GM21515 (cell line): ENCODE measurements at regions not wholly inside any gene's neighbourhood (a gene's known extent, or its start where the extent isn't known, plus 50 kb on each side); places are given as distances from the start of the nearest gene placed in this dataset.

Source experiments
- ATAC-seq: cut with Tn5 transposase; IDR thresholded peaks from one replicate; pipeline ENCODE4 v1.9.1; 2021; ENCODE audit not compliant: unreplicated experiment

DNA sequence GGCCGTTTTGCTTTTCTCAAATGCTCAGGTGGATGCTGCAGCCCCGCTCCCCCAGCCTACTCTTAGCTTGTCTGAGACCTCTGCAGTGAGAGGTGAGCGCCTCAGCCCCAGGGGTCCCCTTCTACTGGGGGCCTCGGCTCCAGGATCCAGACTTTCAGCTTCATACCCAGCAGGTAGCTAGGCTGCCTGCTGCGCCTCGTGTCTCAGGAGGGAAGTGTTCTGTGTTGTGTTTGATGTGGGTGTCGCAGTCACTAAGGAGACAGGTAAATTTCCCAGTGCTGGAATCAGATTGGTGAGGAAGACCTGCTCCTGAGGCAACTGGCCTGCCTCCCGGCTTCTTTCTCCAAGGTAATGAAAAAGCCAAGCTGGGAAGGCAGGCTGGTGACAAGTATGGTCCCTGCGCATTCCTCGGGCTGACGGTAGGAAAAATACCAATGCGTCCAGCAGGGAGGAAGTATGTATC, 604.0 kb upstream of the SALL1 start:
- no peak for ATAC-seq

DNA sequence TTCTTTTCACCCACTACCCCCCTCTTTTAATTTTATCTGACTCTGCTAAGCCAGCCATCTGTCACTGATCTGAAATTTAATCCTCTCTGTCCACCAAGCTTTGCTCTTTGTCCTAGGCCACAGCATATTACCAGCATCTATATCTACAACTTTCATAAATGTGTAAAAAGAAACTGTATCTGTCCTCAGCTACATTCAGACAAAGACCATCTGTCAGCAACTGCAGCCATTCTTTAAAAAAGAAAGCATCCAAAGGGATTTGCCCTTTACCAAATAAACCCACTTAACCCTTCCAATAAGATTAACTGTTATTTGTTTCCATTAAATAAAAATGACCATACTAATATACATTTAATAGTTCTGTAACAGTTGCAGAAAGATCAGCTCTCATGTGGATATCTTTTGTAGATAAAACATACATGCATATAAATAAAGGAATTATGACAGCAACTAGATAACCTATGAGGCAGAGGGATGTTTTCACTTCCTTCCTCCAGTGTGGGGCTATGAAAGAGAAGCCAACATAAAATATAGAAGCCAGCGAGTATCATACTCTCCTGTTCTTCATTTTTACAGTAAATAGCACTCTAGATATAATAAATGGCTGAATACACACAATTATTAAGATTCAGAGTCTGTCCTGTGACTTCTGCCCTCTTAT, 602.5 kb upstream of the SALL1 start:
- ATAC-seq: no peak

DNA sequence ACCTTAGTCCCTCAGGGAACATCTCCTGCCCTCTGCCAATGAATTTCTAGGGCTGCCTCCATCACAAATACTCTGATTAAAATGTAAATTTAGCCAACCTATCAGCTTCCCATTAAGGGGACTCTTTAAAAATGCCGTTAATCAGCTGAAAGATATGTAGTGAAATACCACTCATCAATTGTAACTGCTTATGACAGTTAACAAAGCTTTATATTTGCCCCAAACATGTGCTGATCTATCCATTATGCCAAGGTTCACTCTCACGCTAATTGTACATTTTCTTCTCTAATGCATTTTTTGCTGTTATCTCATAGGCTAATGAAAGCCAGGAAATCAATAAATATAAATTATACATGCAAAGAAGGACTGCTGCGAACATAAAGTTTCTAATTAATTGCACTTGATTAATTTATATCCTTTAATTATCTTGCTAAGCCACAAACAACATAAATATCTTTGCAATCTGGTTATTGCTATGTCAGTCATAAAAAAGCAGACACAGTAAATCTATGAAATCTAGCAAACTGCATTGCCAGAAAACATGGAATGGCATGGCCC, 601.4 kb upstream of the SALL1 start:
- ATAC-seq: no peak

DNA sequence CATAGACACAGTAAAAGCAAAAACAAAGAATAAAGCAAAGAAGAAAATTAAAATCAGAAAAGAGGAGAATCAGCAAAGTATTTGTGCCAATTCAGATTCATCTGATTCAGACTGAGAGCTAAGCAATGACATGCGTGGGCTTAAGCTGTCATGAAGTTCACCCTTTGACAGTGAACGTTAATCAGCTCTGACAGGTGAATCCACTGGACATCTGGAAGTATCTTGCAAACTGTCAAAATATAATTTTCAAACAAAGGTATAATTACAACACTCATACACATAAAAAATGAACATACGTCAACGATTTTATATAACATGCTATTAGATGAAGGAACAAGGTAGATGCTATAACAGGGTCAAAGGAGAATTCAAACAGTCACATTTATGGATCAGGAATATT, 596.3 kb upstream of the SALL1 start:
- no peak for ATAC-seq

DNA sequence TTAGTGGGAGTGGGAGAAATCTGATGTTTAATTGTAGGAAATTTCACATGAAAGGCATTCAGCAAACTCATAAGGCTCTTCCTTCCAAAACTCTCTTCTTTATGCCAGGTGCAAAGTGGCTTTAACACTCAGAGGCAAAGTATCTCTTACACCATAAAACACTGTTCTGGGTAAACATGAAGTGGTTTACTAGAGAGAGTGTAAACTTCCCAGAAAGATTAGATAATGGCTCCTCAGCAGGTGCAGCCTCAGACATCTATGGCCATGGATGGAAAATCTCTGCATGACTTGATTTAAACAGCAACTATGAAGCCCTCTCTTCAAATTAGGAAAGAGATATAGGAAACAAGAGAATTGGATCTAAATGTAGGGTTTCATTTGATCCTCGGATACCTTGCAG, 583.1 kb upstream of the SALL1 start:
- ATAC-seq: no peak

DNA sequence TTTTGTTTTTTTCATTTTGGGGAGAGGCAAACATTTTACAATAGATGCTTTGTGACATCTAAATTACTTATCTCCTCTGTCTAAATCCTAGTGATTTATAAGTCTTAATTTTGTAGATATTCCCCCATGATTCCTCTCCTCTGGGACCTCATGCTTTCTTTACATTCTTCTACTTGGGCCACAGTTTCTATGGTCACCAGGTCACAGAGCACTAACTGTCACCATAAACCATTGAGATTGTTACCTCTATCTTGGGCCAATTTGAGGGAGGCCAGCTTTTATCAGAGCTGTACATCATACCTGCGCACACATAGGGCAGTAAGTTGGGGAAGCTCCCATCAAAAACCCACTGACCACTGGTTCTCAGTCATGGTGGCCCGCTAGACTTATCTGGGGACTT, 582.1 kb upstream of the SALL1 start:
- no peak for ATAC-seq

DNA sequence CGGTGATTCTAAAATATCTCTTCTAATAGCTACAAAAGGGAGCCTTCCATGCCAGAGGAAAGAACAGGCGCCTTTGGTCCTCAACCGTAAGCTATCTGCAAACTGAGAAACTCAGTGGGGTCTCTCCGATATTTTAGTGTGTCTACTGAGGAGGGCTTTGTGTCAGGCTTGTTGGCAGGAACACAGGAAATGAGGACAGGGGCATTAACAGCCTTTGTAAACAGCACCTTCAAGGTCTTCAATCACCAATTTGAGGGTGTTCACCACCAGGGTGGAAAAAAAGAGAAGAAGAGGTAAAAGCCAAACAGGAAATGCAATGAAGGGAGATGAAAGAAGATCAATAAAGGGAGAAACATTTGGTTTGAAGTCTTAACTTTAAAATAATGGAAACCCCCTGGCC, 580.1 kb upstream of the SALL1 start:
- ATAC-seq: no peak

DNA sequence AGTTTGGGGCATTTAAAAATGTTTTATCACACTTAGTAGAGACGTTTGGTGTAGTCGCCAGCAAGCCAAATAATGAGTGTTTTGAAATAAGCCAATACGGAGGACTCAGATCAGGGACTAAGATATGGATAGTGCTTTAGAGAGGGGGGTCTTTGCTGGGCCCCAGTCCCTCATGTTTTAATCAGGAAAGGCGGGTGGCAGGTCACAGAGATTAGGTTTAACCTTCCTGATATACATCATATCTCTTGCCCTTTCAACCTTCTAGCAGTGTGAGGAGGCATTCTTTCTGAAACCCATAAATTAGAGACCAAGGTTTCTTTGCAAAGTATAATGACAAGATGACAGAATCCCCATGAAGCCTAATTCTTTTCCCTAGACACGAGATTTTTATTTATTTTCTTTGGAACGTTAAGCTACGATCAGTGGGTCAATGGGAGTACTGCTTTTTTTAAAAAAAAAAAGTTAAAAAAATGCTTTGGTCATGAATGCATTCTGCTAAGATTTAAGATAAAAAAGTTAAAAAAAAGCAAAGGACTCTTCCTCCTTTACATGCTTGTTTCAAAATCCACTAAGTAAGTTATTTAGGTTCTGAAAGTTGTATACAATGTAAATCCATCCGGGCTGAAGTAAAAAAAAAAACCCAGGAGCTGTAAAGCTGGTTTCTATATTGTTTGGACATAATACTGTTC, 572.1 kb upstream of the SALL1 start:
- ATAC-seq: no peak

DNA sequence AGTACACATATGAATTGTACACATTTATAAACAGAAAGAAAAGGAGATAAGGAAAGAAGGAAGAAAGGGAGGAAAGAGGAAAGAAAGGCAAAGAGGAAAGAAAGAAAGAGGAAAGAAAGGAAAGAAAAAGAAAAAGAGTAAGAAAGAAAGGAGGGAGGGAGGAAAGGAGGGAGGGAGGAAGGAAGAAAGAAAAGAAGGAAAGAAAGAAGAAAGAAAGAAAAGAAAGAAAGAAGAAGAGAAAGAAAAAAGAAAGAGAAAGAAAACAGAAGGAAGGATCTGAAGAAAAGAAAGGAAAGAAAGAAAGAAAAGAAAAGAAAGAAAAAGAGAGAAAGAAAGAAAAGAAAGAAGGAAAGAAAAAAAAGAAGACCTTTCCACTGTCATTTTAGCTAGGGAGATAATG, 571.4 kb upstream of the SALL1 start:
- ATAC-seq: no peak

DNA sequence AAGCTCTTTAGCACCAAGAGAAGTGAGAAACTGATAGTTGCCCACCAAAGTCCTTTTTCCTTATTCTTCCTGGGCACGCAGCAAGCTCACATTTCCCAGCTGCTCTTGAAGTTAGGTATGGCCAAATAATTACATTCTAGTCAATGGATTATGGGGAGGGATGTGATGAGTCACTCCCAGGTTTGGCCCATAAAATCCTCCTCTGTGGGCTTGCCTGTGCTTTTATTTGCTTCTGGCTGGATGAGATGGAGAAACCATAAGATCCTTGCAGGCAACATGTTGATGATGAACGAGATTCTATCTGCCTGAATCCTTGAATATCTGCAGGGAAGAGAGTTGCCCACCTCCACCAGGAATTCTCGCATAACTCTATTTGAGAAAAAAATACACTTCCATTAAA, 568.3 kb upstream of the SALL1 start:
- no peak for ATAC-seq

DNA sequence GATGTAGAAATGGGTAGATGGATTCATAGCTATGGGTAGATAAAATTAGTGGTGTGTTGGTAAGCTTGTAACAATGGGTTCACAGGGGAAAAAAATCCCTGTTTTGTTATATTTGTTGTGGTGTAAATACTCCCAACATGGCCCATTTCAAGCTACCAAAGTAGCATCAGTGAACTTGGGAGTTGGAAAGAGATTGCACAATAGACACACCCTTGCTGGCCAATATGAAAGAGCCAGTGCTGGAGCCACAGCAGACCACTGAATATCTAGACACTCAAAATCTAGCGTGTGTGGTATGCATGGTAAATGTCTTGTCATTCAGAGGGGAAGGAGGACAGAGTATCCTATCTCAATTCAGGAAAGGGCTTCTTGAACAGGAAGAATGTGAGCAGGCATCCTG, 565.1 kb upstream of the SALL1 start:
- no peak for ATAC-seq

DNA sequence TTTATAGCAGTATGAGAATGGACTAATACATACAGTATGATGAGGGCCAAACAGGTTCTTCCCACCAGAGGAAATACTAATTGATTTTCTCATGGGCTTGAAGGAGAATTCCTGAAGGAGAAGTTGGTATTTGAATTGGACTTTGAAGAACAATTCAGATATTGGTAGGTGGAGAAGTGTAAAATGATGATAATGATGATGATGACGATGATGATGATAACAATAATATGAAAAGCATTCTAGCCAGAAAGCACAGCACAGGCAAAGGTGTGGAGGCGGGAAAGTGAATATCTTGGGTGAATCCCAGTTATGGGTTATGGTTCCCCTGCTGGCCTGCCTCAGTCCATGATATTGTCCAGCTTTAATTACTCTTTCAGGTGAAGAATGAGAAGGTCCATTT, 562.4 kb upstream of the SALL1 start:
- ATAC-seq: no peak

DNA sequence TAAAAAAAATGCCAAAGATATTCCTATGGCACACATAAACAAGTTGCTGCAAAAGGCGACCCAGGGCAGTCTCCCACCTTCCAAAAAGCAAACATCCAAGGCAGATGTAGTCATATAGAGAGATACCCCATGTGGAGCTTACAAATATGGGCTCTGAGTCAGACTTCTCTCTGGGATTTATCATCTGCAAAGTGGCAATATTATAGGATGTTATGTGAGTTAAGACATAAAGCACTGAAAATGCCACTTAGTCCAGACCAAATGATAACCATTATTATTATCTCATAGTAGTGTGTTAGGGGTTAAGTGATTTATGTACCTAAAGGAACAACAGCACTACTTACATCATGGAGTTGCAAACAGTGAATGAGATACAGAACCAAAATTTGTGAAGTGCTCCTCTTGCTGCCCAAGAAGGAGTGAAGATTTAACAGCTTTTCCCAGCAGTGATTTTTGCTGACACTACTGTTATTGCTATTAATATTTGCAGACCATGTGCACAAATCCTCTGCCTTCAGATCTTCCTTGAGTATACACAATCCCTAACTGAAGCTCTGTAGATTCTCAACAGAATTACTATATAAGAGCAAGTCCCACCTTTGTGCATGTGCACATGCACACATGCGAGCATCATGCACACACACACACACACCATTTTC, 560.0 kb upstream of the SALL1 start:
- no peak for ATAC-seq

DNA sequence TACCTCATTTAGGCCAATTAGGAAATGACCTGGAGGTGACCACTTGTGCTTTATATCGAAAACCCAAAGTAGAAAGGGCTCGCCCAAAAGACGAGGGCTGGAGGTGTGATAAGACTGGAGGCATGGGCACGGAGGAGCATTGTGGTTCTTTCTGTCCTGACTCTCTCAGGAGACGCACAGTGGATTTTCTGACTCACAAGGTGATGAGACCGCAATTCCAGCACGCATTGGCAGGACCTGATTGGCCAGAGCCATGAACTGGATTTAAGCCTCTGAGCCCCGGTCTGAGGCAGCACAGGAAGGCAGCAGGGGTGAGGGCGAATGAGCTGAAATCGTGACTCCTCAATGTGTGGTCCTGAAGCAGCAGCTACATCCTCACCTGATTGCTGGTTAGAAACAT, 559.1 kb upstream of the SALL1 start:
- no peak for ATAC-seq

DNA sequence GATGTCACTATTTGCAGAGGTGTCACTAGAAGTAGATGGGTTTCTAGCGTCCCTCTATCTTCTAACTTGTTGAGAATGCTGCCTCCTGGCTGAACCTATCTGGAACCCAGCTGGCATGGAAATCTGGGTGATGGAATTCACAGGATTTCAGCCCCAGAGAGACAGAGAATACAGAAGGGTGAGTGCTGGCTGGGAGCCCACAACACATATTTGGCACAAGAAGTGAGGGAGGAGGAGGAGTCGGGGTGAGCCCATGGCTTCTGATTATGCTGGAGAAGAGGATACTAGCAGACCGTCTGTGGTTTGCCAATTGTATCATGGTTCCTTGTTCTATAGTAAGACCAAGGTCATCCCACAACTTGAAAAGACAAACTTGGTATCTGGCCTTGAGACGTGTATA, 557.8 kb upstream of the SALL1 start:
- no peak for ATAC-seq

DNA sequence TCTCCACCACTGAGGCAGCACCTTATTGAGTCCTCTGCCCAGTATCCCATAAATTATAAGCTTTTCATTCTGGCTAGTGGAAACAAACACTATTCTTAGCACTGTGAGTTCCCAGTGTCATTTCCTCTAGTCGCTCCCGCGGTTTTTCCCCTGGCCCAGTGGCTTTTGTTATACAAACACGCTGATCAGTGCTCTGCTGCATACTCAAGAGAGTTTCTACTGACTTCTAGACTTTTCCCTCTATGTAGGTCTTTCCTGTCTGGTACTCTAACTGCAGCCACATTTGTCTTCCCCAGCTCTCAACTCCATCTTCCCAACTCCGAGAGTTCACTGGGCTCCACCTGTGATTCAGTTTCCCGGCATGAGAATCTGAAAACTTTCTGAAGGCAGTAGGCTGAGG, 556.6 kb upstream of the SALL1 start:
- ATAC-seq: no peak

DNA sequence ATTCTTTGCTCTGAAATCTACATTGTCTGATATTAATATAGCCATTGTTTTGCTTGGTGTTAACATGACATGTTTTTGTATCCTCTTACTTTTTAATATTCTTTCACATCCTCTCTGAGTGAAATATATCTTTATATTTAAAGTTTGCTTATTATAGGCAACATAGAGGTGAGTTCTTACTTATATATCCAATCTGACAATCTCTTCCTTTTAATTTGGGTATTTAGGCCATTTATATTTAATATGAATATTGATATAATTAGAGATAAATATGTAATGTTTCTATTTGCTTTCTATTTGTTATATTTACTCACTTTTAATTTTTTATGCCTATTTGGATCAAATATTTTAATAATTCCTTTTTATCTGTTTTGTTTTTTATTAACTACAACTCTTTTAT, 554.1 kb upstream of the SALL1 start:
- no peak for ATAC-seq

DNA sequence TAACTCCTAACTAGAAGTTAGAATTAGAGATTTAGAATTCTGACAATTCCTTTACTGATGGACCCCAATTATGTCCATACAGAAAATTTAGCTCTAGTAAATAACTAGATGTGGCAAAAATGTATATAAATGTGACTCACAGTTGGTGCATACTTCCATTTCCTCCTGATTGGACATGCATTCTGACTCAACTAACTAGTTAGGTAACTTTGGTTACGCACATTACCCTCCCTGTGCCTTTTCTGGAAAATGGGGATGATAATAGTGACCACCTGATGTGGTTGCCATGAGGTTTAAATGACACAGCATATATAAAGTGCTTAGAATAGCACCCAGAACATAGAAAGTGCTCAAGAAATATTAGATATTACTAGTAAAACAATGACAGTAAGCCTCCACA, 550.0 kb upstream of the SALL1 start:
- ATAC-seq: no peak

DNA sequence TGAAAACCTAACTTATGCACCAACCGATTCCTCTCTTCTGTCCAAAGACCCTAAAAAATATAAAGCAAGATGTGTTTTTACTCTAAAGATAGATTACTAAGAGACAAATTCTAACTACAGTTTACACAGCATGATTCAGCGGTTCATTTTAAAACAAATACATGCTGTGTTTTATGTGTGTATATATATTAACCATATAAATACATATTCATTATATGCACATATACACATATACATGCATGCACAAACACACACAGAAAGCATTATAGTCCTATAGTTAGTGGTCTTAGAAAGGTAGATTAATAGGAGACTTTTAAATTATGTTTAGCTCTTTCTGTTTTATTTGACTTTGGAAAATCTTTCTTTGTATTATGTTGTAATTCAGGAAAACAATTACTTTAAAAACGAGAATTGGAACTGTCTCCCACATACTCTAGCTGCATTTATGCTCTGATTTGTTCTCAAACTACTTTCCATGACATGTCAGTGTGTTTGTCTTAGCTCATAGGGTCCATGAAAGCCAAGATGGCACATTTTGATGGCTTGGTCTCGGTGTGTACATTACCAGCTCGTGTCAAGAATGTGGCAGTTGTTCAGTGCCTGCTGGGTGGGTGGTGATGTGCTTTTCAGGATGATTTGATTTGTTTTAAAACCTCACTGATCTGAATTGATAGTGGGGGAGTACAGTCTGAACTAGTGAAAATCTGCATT, 548.8 kb upstream of the SALL1 start:
- ATAC-seq: no peak

DNA sequence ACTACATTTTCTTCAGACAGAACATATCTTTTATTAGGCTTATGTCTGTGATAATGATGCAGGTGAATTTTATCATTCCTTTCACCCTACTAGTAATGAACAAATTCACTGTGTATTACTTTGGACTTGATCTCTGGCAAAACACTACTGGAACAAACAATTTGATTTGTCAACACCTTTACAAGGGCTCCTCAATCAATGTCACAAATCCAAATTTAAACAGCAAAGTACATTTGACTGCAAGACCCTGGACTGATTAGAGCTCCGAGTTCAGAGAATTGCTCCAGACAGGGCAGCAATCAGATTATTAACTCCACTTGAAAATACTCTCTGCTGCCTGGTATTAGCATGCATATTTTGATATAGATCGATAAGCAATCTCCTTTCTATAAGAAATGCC, 547.6 kb upstream of the SALL1 start:
- ATAC-seq: no peak

DNA sequence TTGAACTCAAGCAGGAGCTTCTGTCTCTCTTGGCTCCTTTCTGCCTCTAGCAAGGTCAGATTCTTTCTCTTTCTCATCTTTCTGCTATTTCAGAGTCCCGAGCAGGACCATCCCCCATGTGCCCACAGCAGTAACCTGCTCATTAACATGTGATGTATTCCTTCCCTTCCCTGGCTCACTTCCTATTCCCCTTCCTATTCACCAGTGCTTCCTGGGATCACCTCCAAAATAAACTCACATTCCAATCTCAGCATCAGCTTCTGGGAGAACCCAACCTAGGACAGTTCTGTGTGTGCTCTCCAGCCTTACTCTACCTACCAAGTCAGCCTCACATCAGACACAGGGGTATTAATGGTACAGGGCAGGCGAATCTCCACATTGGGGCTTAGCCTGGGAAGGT, 546.4 kb upstream of the SALL1 start:
- ATAC-seq: no peak

DNA sequence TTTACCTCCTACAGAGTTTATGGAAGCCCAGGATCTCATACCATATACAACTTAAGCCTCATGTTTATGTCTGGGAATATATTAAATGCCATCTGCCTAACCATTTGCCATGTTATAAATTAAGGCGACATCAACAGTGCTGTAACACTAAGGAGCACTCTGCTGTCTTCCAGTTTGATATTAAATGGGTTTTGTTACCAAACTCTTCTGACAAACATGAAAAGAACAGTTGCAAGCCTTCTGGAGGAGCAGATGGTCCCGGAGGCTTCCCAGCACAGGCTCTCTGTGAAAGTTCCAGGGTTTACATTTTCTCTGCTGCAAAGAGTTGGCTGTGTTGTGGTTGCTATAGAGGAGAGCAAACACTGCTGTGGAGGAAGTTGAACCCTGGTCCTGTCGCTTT, 545.3 kb upstream of the SALL1 start:
- no peak for ATAC-seq
